ENCODE measurements at regions not wholly inside any gene's neighbourhood (a gene's known extent, or its start where the extent isn't known, plus 50 kb on each side); places are given as distances from the start of the nearest gene placed in this dataset.

- intact Hi-C loops (cut with DNase I), result no loop called here
- 58 to 72% (median 68%) methylated on average over 1 of the region's 1 CpG for WGBS, 3 donors
These were observed 147.6 kb downstream of the TMEM200C start for GRCh38 chr18:5747678-5748077.

GRCh38 chr18:5746844-5747243 lies 148.5 kb downstream of the TMEM200C start:
- no peak for DNase-seq
- intact Hi-C loops (cut with DNase I), result no loop called here
- Histone ChIP-seq H3K27ac (no peak overlapping the region), H3K36me3 (no peaks in the 10 kb centered on the region), H3K4me1 (ENCODE audit: insufficient read depth) (no peaks in the 10 kb centered on the region), H3K27me3 (no peaks in the 10 kb centered on the region), H3K4me3 (no peak overlapping the region), H3K9me3 (no peaks in the 10 kb centered on the region)
- 49 to 62% (median 55%) methylated on average over 6 of the region's 6 CpGs for WGBS, 3 donors
- TF ChIP-seq CTCF (IDR thresholded peaks at IDR 0.05) (no peak), POLR2A (IDR thresholded peaks at IDR 0.05) (no peak), EP300 (IDR thresholded peaks at IDR 0.05) (no peak)

More at GRCh38 chr18:5747678-5748077, 147.6 kb downstream of the TMEM200C start:
- TF ChIP-seq POLR2A (IDR thresholded peaks at IDR 0.05) (no peak), CTCF (IDR thresholded peaks at IDR 0.05) (no peak), EP300 (IDR thresholded peaks at IDR 0.05) (no peak)
- Histone ChIP-seq H3K4me1 (ENCODE audit: insufficient read depth) (no peaks in the 10 kb centered on the region), H3K27me3 (no peaks in the 10 kb centered on the region), H3K36me3 (no peaks in the 10 kb centered on the region), H3K4me3 (no peak overlapping the region), H3K27ac (no peak overlapping the region), H3K9me3 (no peaks in the 10 kb centered on the region)
- no peak for DNase-seq

- DNase-seq, result no peak
- H3K4me3 ChIP-seq, result no peak overlapping the region
- TF ChIP-seq POLR2A (IDR thresholded peaks at IDR 0.05) (no peak), CTCF (IDR thresholded peaks at IDR 0.05) (no peak), EP300 (IDR thresholded peaks at IDR 0.05) (no peak)
- H3K27me3 ChIP-seq, result no peaks in the 10 kb centered on the region
- 69 to 74% (median 71%) methylated on average over 3 of the region's 3 CpGs for WGBS, 3 donors
- no peaks in the 10 kb centered on the region for H3K4me1 ChIP-seq (ENCODE audit: insufficient read depth)
- no peaks in the 10 kb centered on the region for H3K9me3 ChIP-seq
- intact Hi-C loops (cut with DNase I), result no loop called here
- no peaks in the 10 kb centered on the region for H3K36me3 ChIP-seq
- no peak overlapping the region for H3K27ac ChIP-seq
These were observed 150.7 kb downstream of the TMEM200C start for GRCh38 chr18:5744659-5745058.

- no peak for DNase-seq
- Histone ChIP-seq H3K4me3 (no peak overlapping the region), H3K27me3 (no peaks in the 10 kb centered on the region), H3K4me1 (ENCODE audit: insufficient read depth) (no peaks in the 10 kb centered on the region), H3K27ac (no peak overlapping the region), H3K36me3 (no peaks in the 10 kb centered on the region), H3K9me3 (no peaks in the 10 kb centered on the region)
- no peak for TF ChIP-seq POLR2A (IDR thresholded peaks at IDR 0.05)
- TF ChIP-seq CTCF (IDR thresholded peaks at IDR 0.05), result no peak
- no peak for TF ChIP-seq EP300 (IDR thresholded peaks at IDR 0.05)
- intact Hi-C loops (cut with DNase I), result no loop called here
- 34 to 48% (median 36%) methylated on average over 4 of the region's 4 CpGs for WGBS, 3 donors
These were observed 156.8 kb downstream of the TMEM200C start for GRCh38 chr18:5738526-5738925.

- DNase-seq, result no peak
- Histone ChIP-seq H3K27me3 (no peaks in the 10 kb centered on the region), H3K27ac (no peak overlapping the region), H3K4me1 (ENCODE audit: insufficient read depth) (no peaks in the 10 kb centered on the region), H3K9me3 (no peaks in the 10 kb centered on the region), H3K4me3 (no peak overlapping the region), H3K36me3 (no peaks in the 10 kb centered on the region)
- intact Hi-C loops (cut with DNase I), result no loop called here
- WGBS, 3 donors, result 88 to 94% (median 91%) methylated on average over 7 of the region's 7 CpGs
- TF ChIP-seq POLR2A (IDR thresholded peaks at IDR 0.05) (no peak), CTCF (IDR thresholded peaks at IDR 0.05) (no peak), EP300 (IDR thresholded peaks at IDR 0.05) (no peak)
These were observed 163.0 kb downstream of the TMEM200C start for GRCh38 chr18:5732318-5732717.

Data from ovary (tissue), 7 donors.